GM18909 (cell line): ENCODE measurements at regions not wholly inside any gene's neighbourhood (a gene's known extent, or its start where the extent isn't known, plus 50 kb on each side); places are given as distances from the start of the nearest gene placed in this dataset.

Experiments
- ATAC-seq: cut with Tn5 transposase; IDR thresholded peaks from one replicate; pipeline ENCODE4 v1.9.1; 2021; ENCODE audit warnings: mild to moderate bottlenecking; ENCODE audit not compliant: unreplicated experiment, poor library complexity

- no peak for ATAC-seq
Observed at GRCh38 chr7:142314281-142314680, 56.4 kb upstream of the PRSS58 start.

- no peak for ATAC-seq
Observed at GRCh38 chr7:142313528-142313927, 55.7 kb upstream of the PRSS58 start.

- no peak for ATAC-seq
Observed at GRCh38 chr7:142311876-142312275, 54.0 kb upstream of the PRSS58 start.

- no peak for ATAC-seq
Observed at GRCh38 chr7:142308918-142309317, 51.1 kb upstream of the PRSS58 start.

- no peak for ATAC-seq
Observed at GRCh38 chr7:142308326-142308725, 50.5 kb upstream of the PRSS58 start.
